H1 (cell line): ENCODE measurements at regions not wholly inside any gene's neighbourhood (a gene's known extent, or its start where the extent isn't known, plus 50 kb on each side); places are given as distances from the start of the nearest gene placed in this dataset.

ENCODE experiments used
- BCL11A ChIP-seq, 2 experiments: IDR thresholded peaks; one replicate each; pipeline ENCODE4 v1.6.1; 2011; ENCODE audit warnings: low read depth in 2 of 2, low read length in 2 of 2, mild to moderate bottlenecking in 2 of 2
- CEBPB ChIP-seq: IDR thresholded peaks from 2 replicates; pipeline ENCODE4 v1.6.1; 2012; ENCODE audit warnings: low read depth, low read length
- EGR1 ChIP-seq: IDR thresholded peaks from 2 replicates; pipeline ENCODE4 v1.6.1; 2011; ENCODE audit warnings: low read depth, low read length, borderline replicate concordance
- KDM1A ChIP-seq: fragments of 200-600, 300-600 bp; sonication (generic); IDR thresholded peaks from 2 replicates; pipeline ENCODE4 v1.7.1; 2016; ENCODE audit warnings: mild to moderate bottlenecking, low read length, borderline replicate concordance
- MAFK ChIP-seq: IDR thresholded peaks from 2 replicates; pipeline ENCODE4 v1.6.1; 2012; ENCODE audit warnings: low read depth, mild to moderate bottlenecking, improper control_type of control experiment, low read length
- NRF1 ChIP-seq: IDR thresholded peaks from 2 replicates; pipeline ENCODE4 v1.6.1; 2011; ENCODE audit warnings: mild to moderate bottlenecking, low read depth, low read length, improper control_type of control experiment
- SIX5 ChIP-seq: IDR thresholded peaks from 2 replicates; pipeline ENCODE4 v1.6.1; 2011; ENCODE audit warnings: mild to moderate bottlenecking, low read depth, low read length
- TBP ChIP-seq: IDR thresholded peaks from 2 replicates; pipeline ENCODE4 v1.6.1; 2011; ENCODE audit warnings: low read depth, low read length, improper control_type of control experiment
- TF ChIP-seq, protein P1 (sequence below): fragments of 300-600 bp; sonication (generic); IDR thresholded peaks from 2 replicates; pipeline ENCODE4 v1.7.1; 2012; ENCODE audit warnings: low read length, moderate library complexity, mild to moderate bottlenecking, inconsistent platforms; ENCODE audit not compliant: insufficient replicate concordance

DNA sequence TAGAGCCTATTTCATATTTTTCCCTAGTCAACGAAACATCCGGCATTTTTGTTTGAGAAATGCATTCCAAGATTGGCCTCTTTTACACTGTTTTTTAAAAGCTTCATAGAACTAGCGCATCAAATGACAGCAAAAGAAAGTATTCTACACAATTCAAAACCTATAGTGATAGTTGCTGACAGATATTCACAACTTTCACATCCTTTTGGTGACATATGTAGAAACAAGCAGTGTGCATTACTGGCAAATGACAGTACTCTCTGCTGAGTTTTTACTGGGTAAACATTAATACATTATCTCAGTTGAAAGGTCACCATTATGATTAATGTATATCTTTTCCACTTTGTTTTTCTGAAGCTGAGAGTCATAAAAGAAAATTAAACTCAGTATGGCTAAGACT is 135.4 kb upstream of the RGS18 start (continued):
- TF ChIP-seq, protein P1, sequence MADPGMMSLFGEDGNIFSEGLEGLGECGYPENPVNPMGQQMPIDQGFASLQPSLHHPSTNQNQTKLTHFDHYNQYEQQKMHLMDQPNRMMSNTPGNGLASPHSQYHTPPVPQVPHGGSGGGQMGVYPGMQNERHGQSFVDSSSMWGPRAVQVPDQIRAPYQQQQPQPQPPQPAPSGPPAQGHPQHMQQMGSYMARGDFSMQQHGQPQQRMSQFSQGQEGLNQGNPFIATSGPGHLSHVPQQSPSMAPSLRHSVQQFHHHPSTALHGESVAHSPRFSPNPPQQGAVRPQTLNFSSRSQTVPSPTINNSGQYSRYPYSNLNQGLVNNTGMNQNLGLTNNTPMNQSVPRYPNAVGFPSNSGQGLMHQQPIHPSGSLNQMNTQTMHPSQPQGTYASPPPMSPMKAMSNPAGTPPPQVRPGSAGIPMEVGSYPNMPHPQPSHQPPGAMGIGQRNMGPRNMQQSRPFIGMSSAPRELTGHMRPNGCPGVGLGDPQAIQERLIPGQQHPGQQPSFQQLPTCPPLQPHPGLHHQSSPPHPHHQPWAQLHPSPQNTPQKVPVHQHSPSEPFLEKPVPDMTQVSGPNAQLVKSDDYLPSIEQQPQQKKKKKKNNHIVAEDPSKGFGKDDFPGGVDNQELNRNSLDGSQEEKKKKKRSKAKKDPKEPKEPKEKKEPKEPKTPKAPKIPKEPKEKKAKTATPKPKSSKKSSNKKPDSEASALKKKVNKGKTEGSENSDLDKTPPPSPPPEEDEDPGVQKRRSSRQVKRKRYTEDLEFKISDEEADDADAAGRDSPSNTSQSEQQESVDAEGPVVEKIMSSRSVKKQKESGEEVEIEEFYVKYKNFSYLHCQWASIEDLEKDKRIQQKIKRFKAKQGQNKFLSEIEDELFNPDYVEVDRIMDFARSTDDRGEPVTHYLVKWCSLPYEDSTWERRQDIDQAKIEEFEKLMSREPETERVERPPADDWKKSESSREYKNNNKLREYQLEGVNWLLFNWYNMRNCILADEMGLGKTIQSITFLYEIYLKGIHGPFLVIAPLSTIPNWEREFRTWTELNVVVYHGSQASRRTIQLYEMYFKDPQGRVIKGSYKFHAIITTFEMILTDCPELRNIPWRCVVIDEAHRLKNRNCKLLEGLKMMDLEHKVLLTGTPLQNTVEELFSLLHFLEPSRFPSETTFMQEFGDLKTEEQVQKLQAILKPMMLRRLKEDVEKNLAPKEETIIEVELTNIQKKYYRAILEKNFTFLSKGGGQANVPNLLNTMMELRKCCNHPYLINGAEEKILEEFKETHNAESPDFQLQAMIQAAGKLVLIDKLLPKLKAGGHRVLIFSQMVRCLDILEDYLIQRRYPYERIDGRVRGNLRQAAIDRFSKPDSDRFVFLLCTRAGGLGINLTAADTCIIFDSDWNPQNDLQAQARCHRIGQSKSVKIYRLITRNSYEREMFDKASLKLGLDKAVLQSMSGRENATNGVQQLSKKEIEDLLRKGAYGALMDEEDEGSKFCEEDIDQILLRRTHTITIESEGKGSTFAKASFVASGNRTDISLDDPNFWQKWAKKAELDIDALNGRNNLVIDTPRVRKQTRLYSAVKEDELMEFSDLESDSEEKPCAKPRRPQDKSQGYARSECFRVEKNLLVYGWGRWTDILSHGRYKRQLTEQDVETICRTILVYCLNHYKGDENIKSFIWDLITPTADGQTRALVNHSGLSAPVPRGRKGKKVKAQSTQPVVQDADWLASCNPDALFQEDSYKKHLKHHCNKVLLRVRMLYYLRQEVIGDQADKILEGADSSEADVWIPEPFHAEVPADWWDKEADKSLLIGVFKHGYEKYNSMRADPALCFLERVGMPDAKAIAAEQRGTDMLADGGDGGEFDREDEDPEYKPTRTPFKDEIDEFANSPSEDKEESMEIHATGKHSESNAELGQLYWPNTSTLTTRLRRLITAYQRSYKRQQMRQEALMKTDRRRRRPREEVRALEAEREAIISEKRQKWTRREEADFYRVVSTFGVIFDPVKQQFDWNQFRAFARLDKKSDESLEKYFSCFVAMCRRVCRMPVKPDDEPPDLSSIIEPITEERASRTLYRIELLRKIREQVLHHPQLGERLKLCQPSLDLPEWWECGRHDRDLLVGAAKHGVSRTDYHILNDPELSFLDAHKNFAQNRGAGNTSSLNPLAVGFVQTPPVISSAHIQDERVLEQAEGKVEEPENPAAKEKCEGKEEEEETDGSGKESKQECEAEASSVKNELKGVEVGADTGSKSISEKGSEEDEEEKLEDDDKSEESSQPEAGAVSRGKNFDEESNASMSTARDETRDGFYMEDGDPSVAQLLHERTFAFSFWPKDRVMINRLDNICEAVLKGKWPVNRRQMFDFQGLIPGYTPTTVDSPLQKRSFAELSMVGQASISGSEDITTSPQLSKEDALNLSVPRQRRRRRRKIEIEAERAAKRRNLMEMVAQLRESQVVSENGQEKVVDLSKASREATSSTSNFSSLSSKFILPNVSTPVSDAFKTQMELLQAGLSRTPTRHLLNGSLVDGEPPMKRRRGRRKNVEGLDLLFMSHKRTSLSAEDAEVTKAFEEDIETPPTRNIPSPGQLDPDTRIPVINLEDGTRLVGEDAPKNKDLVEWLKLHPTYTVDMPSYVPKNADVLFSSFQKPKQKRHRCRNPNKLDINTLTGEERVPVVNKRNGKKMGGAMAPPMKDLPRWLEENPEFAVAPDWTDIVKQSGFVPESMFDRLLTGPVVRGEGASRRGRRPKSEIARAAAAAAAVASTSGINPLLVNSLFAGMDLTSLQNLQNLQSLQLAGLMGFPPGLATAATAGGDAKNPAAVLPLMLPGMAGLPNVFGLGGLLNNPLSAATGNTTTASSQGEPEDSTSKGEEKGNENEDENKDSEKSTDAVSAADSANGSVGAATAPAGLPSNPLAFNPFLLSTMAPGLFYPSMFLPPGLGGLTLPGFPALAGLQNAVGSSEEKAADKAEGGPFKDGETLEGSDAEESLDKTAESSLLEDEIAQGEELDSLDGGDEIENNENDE: no peak
- TF ChIP-seq TBP (no peak), NRF1 (no peak), BCL11A (IDR thresholded peaks at IDR 0.05; ENCODE audit: low read depth in 2 of 2, low read length in 2 of 2) (no peak), KDM1A (no peak), MAFK (no peak), EGR1 (no peak), SIX5 (no peak), CEBPB (no peak)
